GM13977 (cell line): ENCODE measurements at regions not wholly inside any gene's neighbourhood (a gene's known extent, or its start where the extent isn't known, plus 50 kb on each side); places are given as distances from the start of the nearest gene placed in this dataset.

Experiments used
- DNase-seq: peaks from one replicate; pipeline ENCODE4 v3.0.0; 2012; ENCODE audit warnings: low spot score
- CTCF ChIP-seq: IDR thresholded peaks from 2 replicates; pipeline ENCODE4 v1.5.1; 2012; ENCODE audit warnings: mild to moderate bottlenecking, control low read depth; ENCODE audit not compliant: insufficient read depth; ENCODE audit errors: extremely low read depth, missing control alignments
- in situ Hi-C: fragments of 300-500 bp; cut with MboI; formaldehyde crosslinking; loops from one replicate; pipeline ENCODE4 v1.12.0; 2022; ENCODE audit warnings: low sequenced_read_pairs, low pct_unique_long_range_greater_than_20kb, mixed read lengths, inconsistent platforms; ENCODE audit not compliant: unreplicated experiment

- in situ Hi-C loops: no loop called here
- no peak for DNase-seq
- no peak for TF ChIP-seq CTCF
These were observed 129.1 kb upstream of the LINC00305 start for GRCh38 chr18:64278026-64278425.

- in situ Hi-C loops: no loop called here
- no peak for DNase-seq
- no peak for TF ChIP-seq CTCF
These were observed 127.6 kb upstream of the LINC00305 start for GRCh38 chr18:64276311-64277090.

GRCh38 chr18:64275593-64276300 is 126.9 kb upstream of the LINC00305 start:
- no peak for TF ChIP-seq CTCF
- no peak for DNase-seq
- in situ Hi-C loops: no loop called here

DNA sequence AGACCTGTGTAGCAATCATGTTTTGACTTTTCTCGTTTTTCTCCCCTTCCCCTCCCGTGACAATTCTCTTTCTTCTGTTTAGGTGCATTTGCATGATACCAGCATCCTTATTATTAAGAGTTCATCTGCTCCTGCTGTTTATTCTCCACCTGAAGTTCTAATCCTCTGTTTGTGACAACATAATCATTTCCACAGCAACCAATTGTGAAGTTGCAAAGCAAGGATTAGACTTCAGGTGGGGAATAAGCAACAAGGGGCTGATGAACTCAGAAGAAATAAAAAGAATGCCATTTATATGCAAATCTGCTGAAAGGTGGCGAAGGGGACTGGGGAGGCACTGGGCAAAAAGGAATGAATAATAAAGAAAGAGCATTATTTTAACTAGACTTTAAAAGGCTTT is 124.8 kb upstream of the LINC00305 start:
- TF ChIP-seq CTCF: no peak
- no peak for DNase-seq
- in situ Hi-C loops: no loop called here

DNA sequence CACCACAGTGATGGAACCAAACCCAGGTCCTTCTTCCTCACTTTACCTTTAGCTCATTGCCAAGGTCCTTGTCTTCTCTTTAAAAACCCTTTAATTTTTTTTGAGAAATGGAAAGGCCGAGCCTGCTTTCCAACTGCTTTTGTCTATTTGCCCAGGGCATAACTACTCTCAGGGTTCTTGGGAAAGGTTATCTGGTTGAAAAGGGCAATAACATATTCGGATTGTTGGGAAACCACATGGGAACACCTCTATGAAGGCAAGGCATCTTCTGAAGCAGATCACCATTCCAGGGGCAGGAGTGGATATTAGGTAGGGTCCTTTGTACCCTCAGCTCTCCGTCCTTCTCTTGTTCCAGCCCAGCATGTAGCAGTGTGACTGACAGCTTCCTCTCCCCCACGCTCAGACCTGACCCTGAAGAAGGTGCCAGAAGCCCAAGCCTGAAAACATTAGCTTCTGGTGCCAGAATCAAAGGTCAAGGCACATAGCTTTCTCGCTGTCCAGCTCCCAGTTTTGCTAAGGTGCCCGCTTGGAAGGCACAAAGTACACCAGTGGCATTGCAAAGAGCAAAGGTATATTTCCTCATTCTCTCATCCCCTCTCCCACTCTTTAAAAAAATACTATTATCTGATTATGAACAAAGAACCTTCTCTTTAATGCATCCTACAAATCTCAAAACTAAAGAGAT is 123.2 kb upstream of the LINC00305 start:
- in situ Hi-C loops: no loop called here
- TF ChIP-seq CTCF: no peak
- DNase-seq: no peak

GRCh38 chr18:64271246-64271645 is 122.4 kb upstream of the LINC00305 start:
- in situ Hi-C loops: no loop called here
- no peak for DNase-seq
- TF ChIP-seq CTCF: no peak
